ENCODE measurements at regions not wholly inside any gene's neighbourhood (a gene's known extent, or its start where the extent isn't known, plus 50 kb on each side); places are given as distances from the start of the nearest gene placed in this dataset.

DNA sequence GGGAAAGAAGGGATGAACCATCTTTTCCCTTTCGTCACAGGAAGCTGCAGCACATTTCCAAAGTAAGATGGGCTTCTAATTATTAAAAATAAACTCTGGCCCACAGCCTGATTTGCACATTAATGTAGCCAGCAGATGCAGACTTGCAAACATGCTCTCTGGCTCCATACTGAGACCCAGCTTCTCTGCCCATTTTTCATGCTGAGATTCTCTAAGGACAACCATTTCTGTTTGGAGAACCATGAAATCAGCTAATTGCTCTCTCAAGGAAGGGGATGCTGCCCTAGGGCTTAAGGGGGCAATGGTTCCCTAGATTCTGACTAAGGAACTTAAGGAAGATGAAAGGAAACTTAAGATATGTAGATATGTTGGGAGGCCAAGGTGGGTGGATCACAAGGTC, 63.0 kb upstream of the CES5A start:
- no peak for DNase-seq

DNA sequence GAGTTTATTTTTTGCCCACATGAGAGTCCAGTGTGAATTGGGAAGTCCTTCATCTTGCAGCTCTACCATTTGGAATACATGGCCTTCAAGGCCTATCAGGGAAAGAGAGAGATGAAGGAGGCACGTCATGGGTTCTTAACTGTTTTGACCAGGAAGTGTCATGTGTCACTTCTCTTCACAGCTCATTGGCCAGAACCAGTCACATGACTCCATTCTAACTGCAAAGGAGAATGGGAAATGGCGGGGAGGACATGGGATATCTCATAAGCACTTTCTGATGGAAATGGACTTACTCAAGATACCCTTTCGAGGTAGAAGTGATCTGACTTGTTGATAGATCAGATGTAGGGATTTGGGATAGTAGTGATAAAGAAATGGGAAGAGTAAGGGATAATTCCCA, 57.9 kb upstream of the CES5A start:
- no peak for DNase-seq

DNA sequence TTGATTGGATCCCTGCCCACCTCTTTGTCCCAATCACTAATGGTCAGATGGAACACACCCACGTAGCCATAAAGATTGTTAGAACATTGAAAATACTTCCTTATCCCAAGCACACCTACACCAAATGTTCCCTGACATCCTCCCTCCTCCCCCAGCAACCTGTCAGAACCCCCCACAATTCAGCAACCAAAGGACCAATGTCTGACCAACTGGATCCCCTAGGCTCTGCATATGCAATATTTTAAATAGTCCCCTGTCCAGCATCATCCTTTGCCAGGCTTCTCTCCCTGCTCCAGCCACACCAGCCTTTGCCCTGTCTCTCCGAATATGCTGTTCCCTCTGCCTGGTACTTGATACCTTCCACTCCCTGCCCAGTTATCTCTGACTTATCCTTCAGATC, 54.9 kb upstream of the CES5A start:
- no peak for DNase-seq

DNA sequence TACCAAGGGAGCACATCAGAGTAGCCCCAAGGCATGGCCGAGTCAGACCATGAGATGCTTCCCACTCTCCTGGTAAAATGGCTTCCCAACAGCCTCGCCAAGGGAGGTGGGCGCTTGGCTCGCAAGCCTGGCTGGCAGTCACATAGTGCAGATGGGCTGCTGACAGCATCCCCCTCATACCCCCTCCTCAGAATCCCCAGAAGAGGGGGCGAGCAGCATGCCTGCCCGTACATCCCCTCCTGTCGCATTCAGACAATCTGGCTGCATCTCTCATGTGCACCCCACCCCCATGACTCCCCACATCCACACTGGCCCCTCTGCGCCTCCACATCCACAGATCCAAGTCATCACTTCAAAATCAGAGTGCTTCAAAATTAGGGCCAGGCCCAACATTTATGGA, 54.0 kb upstream of the CES5A start:
- no peak for DNase-seq

DNA sequence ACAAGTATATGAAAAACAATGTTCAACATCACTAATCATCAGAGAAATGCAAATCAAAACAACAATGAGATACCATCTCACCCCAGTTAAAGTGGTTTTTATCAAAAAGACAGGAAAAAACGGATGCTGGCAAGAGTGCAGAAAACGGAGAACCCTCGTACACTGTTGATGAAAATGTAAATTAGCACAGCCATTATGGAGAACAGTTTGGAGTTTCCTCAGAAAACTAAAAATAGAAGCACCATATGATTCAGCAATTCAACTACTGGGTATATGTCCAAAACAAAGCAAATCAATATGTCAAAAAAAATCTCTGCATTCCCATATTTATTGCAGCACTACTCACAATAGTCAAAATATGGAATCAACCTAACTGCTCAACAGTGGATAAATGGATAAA, 50.1 kb upstream of the CES5A start:
- no peak for DNase-seq

Measured in activated naive CD4-positive, alpha-beta T cell treated with anti-CD3 and anti-CD28 coated beads, Interleukin-2, amount 50 U/mL, for 16 hours (primary cell).